Stomach (tissue), 8 donors: ENCODE measurements at regions not wholly inside any gene's neighbourhood (a gene's known extent, or its start where the extent isn't known, plus 50 kb on each side); places are given as distances from the start of the nearest gene placed in this dataset.

ENCODE experiments used
- DNase-seq, 2 donors: peaks; one replicate each; pipeline versions ENCODE4 v3.0.0 to v3.0.0-alpha.2; 2013 to 2019
- H3K27ac ChIP-seq, 5 donors: fragments of 200-600 bp in 4 of 5; sonication (generic) in 4 of 5; one replicate each; pipeline ENCODE4 v1.5.1; 2013 to 2019; ENCODE audit warnings: mild to moderate bottlenecking in 1 of 5, moderate library complexity in 1 of 5
- H3K27me3 ChIP-seq, 3 donors: fragments of 200-600 bp; sonication (generic); one replicate each; pipeline ENCODE4 v1.5.1; 2017 to 2019; ENCODE audit warnings: mixed run types in 1 of 3
- H3K36me3 ChIP-seq, 4 donors: fragments of 200-600 bp; sonication (generic); 1 replicate in 3 of 4; 2 replicates in 1 of 4; pipeline ENCODE4 v1.5.1; 2016 to 2019
- H3K4me1 ChIP-seq, 4 donors: fragments of 200-600 bp; sonication (generic); one replicate each; pipeline ENCODE4 v1.5.1; 2016 to 2019
- H3K4me3 ChIP-seq, 4 donors: fragments of 200-600 bp; sonication (generic) in 3 of 4; one replicate each; pipeline ENCODE4 v1.5.1; 2016 to 2019; ENCODE audit warnings: mild to moderate bottlenecking in 1 of 4
- H3K9me3 ChIP-seq, 4 donors: fragments of 200-600 bp; sonication (generic); one replicate each; pipeline ENCODE4 v1.5.1; 2016 to 2019
- EP300 ChIP-seq: sonication (generic); formaldehyde crosslinking; IDR thresholded peaks from one replicate; pipeline ENCODE4 v1.6.1; 2017; ENCODE audit warnings: antibody characterized with exemption
- POLR2A ChIP-seq, 4 donors: fragments of 450-650 bp; IDR thresholded peaks; one replicate each; pipeline ENCODE4 v1.6.1; 2016; ENCODE audit warnings: antibody characterized with exemption in 4 of 4, control low read depth in 2 of 4, mild to moderate bottlenecking in 1 of 4, moderate library complexity in 1 of 4
- POLR2AphosphoS5 ChIP-seq, 3 donors: sonication (generic); formaldehyde crosslinking; IDR thresholded peaks; one replicate each; pipeline ENCODE4 v1.6.1; 2016; ENCODE audit warnings: antibody characterized with exemption in 3 of 3
- WGBS, 5 donors: extraction: QIAGEN DNeasy Blood & Tissue Kit in 3 of 5; methylation state at CpG; one replicate each; pipeline versions ENCODE4 v1.1.5 to v1.1.7; 2013 to 2018; 5-methylcytosine and 5-hydroxymethylcytosine counted together
- intact Hi-C: fragments of 100-400 bp; cut with DNase I; formaldehyde crosslinking; loops from one replicate; pipeline ENCODE4 v1.15.1; 2023; ENCODE audit warnings: low total_unique reads
- TF ChIP-seq, protein P1 (sequence below), 7 experiments: fragments of 450-650 bp in 4 of 7; fragments of 200-600 bp in 3 of 7; sonication (generic) in 3 of 7; IDR thresholded peaks; one replicate each; pipeline ENCODE4 v1.5.1; 2016 to 2019; ENCODE audit warnings: antibody characterized with exemption in 7 of 7, control low read depth in 2 of 7, mild to moderate bottlenecking in 1 of 7
- donor health status: healthy with polysubstance abuse.
- donor health status: Bipolar disorder and iron deficiency.
- donor health status: healthy.

DNA sequence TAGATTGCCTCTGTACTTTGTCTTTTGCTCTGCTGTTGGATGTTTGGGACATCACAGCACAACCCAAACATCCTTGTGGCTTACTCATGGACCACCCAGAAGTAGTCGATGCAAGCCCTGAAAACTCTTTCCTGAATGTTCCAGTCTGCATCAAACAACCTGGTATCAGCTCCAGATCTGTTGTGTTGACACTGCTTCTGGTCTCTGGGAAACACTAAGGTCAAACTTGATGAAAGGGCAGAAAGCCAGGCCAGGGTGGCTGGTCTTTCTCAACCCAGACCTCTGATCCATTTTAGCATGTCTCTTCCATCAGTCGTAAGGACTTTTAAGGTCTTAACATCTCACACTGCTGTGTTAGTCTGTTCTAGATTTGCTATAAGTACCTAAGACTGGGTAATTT, 265.7 kb downstream of the ZNF536 start:
- 63 to 84% (median 76%) methylated on average over 2 of the region's 2 CpGs for WGBS, 5 donors
- intact Hi-C loops, result no loop called here
- no peak for TF ChIP-seq POLR2A (IDR thresholded peaks at IDR 0.05)
- no peak for TF ChIP-seq POLR2AphosphoS5 (IDR thresholded peaks at IDR 0.05)
- TF ChIP-seq, protein P1, sequence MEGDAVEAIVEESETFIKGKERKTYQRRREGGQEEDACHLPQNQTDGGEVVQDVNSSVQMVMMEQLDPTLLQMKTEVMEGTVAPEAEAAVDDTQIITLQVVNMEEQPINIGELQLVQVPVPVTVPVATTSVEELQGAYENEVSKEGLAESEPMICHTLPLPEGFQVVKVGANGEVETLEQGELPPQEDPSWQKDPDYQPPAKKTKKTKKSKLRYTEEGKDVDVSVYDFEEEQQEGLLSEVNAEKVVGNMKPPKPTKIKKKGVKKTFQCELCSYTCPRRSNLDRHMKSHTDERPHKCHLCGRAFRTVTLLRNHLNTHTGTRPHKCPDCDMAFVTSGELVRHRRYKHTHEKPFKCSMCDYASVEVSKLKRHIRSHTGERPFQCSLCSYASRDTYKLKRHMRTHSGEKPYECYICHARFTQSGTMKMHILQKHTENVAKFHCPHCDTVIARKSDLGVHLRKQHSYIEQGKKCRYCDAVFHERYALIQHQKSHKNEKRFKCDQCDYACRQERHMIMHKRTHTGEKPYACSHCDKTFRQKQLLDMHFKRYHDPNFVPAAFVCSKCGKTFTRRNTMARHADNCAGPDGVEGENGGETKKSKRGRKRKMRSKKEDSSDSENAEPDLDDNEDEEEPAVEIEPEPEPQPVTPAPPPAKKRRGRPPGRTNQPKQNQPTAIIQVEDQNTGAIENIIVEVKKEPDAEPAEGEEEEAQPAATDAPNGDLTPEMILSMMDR (IDR thresholded peaks at IDR 0.05), result no peak

DNA sequence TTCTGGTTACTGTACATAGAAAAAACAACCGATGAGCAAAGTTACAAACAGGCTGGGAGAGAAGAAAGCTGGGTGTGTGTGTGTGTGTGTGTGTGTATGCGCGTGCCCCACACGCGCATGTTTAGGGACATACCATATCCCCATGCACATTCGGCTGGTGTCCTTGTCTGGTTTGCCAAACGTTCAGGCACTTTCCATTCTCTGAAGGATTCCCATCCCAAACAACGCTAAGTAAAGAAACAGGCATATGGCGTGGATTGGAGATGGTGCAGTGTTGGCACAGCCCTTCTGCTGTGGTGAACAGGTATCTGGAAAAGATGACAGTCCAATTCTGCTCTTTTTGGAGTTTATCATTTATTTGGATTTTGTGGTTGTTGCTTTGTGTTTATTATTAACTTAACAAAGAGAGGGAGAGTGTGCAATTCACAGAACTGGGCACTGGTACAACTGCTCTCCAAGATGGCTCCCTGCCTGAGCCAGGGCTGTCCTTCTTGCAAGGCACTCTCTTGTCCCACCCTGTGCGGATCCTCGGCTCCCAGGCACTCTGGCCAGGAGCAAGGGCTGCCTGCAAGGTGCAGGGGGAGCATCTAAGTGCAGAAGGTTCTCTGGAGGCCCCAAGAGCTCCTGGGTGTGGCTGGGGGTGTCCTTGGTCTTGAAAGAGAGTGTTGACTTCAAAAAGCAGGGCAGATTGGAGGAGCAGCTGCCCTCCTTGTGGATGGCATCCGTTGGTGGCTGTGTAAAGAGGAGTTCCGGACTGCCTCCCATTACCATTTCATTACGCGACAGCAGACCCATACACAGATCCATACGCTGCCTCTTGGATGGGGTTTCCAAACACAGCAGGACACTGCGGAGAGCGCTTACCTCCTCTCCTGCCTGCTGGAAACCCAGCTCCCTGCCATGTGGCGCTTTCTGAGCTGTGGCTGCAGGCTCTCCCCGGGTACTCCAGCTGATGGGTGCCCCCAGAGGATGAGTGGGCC, 263.1 kb downstream of the ZNF536 start:
- no peak overlapping the region for H3K27ac ChIP-seq
- DNase-seq, result no peak
- H3K4me1 ChIP-seq, result no peaks in the 10 kb centered on the region
- no peak overlapping the region for H3K4me3 ChIP-seq
- peaks cover 0 to 13% (median 9%) of the 10 kb centered on the region in 4 donors for H3K9me3 ChIP-seq
- TF ChIP-seq POLR2A (IDR thresholded peaks at IDR 0.05) (no peak), EP300 (no peak), POLR2AphosphoS5 (IDR thresholded peaks at IDR 0.05) (no peak)
- TF ChIP-seq, protein P1 (IDR thresholded peaks at IDR 0.05), result no peak
- H3K27me3 ChIP-seq, result peaks cover 0 to 7% (median 0%) of the 10 kb centered on the region in 3 donors
- WGBS, 5 donors, result 80 to 84% (median 83%) methylated on average over 17 to 20 of the region's 20 CpGs
- intact Hi-C loops, result no loop called here
- H3K36me3 ChIP-seq, result no peaks in the 10 kb centered on the region

More for the DNA sequence above, 265.7 kb downstream of the ZNF536 start:
- peaks cover 0 to 7% (median 0%) of the 10 kb centered on the region in 3 donors for H3K27me3 ChIP-seq
- no peaks in the 10 kb centered on the region for H3K36me3 ChIP-seq
- H3K4me1 ChIP-seq, result no peaks in the 10 kb centered on the region
- H3K4me3 ChIP-seq, result no peak overlapping the region
- H3K27ac ChIP-seq, result no peak overlapping the region
- no peak for DNase-seq
- peaks cover 0 to 13% (median 9%) of the 10 kb centered on the region in 4 donors for H3K9me3 ChIP-seq

DNA sequence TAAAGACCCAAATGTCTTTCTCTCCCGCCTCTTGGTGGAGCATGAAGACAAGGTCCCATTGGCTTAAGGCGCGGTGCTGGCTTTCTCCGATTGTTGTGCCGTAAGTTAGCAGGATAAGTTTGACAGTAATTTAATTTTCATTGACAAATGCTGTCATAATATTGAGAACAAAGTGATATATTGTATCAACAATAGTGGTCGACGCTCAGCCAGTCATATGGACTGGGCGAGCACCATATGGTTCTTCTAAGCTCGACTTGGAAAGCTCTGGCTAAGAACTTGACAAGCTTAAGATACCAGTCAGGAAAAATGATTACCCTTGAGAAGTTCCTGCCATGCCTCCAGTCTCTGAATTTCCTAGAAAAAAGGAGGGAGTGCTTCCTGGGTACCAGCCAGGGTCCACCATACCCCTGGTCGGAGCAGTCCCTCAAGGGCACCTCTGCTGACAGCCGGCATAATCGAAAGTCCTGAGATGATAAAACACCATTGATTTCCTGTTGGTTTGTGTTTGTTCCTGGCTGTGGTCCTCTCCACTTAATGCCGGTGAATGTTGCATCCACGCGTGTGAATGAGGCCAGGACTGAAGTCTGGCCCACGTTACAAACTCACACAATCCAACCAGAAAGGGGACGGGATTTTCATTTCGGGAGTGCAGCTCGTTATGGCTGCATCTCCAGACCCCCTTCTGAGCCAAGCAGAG, 262.1 kb downstream of the ZNF536 start:
- no peaks in the 10 kb centered on the region for H3K4me1 ChIP-seq
- no peak overlapping the region for H3K27ac ChIP-seq
- peaks cover 0 to 7% (median 0%) of the 10 kb centered on the region in 3 donors for H3K27me3 ChIP-seq
- intact Hi-C loops, result no loop called here
- no peaks in the 10 kb centered on the region for H3K36me3 ChIP-seq
- DNase-seq, result no peak
- H3K4me3 ChIP-seq, result no peak overlapping the region
- H3K9me3 ChIP-seq, result peaks cover 0 to 13% (median 9%) of the 10 kb centered on the region in 4 donors
- 63 to 78% (median 76%) methylated on average over 19 of the region's 19 CpGs for WGBS, 5 donors
- TF ChIP-seq, protein P1 (IDR thresholded peaks at IDR 0.05), result no peak

DNA sequence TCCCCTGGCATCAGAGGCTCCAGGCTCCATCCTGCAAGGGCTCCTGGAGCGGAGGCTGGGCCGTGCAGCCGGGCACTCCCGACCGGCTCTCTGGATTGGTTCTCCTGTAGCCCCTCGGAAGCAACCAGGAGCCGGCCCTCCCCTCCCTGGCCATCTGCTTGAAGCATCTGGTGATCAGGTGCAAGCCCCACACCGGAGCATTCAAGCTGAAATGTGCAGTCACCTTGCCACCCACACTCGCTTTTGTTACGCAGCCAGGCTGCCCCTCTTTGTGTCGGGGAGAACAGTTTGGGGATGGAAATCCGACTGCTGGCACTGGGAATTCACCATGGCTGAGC, 258.8 kb downstream of the ZNF536 start:
- Histone ChIP-seq H3K9me3 (no peaks in the 10 kb centered on the region), H3K27ac (no peak overlapping the region), H3K27me3 (peaks cover 0 to 15% (median 0%) of the 10 kb centered on the region in 3 donors), H3K36me3 (no peaks in the 10 kb centered on the region), H3K4me1 (no peaks in the 10 kb centered on the region), H3K4me3 (no peak overlapping the region)
- intact Hi-C loops, result no loop called here
- WGBS, 5 donors, result 81 to 91% (median 88%) methylated on average over 6 to 12 of the region's 12 CpGs
- TF ChIP-seq EP300 (no peak), POLR2A (IDR thresholded peaks at IDR 0.05) (no peak), POLR2AphosphoS5 (IDR thresholded peaks at IDR 0.05) (no peak)
- TF ChIP-seq, protein P1 (IDR thresholded peaks at IDR 0.05), result no peak
- no peak for DNase-seq
